GM21717 (cell line): ENCODE measurements at regions not wholly inside any gene's neighbourhood (a gene's known extent, or its start where the extent isn't known, plus 50 kb on each side); places are given as distances from the start of the nearest gene placed in this dataset.

Experiments used
- ATAC-seq: cut with Tn5 transposase; IDR thresholded peaks from one replicate; pipeline ENCODE4 v1.9.1; 2021; ENCODE audit warnings: mild to moderate bottlenecking, moderate library complexity; ENCODE audit not compliant: unreplicated experiment

- ATAC-seq: no peak
These were observed 73.0 kb downstream of the SERPINA3 start for GRCh38 chr14:94685166-94685581.

- ATAC-seq: no peak
These were observed 70.5 kb downstream of the SERPINA3 start for GRCh38 chr14:94682736-94683135.

DNA sequence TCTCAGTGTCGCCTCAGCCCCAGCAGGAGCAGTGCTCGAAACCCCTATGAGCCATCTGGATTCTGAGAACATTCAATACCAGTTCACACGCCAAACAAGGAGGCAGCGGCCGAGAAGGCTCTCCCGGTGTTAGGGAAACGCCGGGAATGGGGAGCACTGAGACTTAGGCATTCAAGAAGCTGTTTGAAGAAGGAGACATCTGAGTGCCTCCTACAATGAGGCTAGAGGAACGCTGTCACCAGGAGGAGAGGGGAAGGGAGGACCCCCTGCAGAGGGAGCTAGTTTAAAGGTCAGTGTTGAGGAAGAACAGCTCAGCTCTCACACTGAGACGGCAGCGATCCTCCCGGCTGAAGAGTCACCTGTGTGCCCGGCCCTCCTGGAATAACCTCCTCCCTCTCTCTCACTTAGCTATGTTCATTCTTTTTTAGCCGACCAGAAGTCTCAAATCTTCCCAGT is 69.9 kb downstream of the SERPINA3 start:
- no peak for ATAC-seq

DNA sequence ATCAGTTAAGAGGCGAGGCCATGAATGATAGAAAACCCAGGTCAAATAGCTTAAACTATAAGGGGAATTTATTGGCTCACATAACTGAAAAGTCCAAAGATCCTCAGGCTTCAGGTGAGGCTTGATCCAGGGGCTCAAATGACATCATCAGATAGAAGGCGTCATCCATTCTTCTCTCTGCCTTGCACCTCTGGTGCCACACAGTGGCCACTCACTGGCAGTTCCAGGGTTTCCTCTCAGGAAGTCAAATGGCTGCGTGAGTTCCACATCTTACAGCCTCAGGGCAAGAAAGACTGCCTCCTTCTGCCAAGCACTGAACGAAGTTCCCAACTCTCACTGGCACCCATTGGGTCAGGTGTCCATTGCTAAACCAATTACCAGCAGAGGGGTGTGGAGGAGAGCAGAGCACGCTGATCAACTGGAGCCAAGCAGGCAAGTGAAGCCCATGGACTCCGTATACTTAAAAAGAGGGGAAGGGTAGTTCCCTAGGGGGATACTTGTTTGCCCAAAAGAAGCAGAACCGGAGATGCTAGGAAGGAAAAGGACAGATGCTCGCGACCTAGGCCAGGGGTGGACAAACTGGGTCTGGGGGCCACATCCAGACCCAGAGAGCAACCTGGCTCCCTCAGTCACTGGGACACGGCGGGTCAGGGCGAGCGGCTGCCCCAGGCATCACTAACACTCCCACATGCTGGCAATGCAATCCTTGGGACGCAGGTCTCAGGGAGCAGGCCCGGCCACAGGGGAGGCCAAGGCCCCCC is 69.3 kb downstream of the SERPINA3 start:
- no peak for ATAC-seq

DNA sequence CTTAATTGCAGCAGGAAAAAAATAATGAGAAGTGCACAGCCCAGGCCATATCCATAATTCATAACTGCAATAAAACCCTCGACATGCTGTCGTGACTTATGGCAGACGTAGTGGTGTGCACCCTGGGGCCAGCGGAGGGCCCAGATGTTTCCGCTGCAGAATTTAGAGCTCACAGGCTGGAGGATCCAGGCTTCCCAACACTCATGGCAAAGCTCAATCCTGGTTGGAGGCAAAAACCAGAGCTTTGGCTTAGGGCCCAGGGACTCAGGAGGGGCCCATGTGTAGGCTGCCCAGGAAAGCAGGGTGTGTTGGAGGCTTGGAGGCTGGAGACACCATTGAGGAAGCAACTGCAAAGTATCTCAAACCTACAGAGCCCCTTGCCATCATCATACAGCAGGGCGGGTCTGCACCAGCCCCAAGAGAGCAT is 68.7 kb downstream of the SERPINA3 start:
- ATAC-seq: no peak

DNA sequence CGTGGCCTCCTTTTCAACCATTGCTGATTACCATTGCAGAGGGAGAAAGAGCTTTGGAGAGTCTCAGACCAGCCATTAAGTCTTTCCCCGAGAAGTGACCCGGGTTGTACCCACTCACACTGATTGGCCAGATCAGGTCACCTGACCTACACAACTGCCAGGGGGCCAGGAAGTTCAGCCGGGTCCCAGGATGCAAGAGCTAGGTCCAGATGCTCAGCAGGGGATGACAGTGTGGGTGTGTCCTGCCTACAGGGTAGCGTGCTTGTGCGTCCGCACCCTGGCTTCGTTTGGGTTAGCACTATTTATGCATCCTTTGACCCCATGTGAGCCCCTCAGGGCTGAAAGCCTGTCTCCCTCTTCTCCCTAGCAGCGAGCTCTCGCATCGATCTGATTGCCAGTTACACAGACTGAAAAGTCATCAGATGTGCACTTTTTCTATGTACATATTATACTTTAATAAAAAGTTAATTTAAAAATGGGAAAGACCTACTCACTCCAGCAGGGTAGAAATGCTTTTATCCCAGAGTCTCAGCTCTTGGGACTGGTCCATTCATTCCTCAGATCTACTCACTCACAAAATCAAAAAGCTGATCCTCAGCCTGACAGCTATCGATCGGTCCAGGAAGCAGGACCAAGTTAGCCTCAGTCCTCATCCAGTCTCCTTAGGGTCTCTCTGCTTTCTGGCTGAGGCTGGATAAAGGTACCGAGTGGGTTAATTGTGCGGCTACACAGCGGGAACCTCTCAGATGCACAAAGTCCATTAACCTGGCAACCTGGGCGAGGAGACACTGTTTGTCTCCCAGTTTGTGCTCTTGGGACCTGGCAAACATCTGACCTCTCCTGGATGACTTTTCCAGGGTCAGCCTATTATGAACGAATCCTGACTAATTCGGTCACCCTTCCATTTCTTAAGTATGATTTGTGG is 68.0 kb downstream of the SERPINA3 start:
- no peak for ATAC-seq

DNA sequence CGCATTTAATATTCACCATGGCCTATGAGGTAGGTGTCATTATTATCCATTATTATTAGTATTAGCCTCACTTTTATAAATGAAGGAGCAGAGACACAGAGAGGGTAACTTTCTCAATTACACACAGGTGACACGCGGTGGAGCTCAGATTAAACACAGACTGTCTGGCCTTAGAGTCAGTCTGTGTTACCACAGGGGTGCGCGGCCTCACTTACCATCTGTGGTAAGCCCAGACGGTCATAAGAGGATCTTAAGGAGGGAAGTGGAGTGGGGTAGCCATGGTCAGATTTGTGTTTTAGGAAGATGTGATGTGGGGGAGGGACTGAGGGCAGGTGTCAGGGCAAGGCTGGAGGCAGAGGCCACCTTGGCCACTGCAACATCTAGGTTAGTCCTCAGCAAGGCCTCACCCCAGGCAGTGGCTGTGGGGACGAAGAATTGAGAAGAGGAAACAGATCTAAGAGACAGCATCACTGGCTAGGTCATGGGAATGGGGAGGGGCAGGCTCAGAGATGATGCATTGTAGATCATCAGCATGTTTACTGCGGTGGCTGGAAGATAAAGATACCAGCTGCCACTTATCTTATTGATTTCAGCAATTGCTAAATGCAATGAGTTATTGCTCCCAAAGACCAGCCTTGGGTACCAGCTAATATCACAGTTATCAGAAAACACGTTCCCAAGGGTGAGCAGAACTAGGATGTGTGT is 67.1 kb downstream of the SERPINA3 start:
- no peak for ATAC-seq

- ATAC-seq: no peak
These were observed 65.6 kb downstream of the SERPINA3 start for GRCh38 chr14:94677747-94678146.

- ATAC-seq: no peak
These were observed 65.0 kb downstream of the SERPINA3 start for GRCh38 chr14:94677213-94677612.

GRCh38 chr14:94676495-94677185 is 64.4 kb downstream of the SERPINA3 start:
- no peak for ATAC-seq

GRCh38 chr14:94675036-94675435 is 62.8 kb downstream of the SERPINA3 start:
- ATAC-seq: no peak

DNA sequence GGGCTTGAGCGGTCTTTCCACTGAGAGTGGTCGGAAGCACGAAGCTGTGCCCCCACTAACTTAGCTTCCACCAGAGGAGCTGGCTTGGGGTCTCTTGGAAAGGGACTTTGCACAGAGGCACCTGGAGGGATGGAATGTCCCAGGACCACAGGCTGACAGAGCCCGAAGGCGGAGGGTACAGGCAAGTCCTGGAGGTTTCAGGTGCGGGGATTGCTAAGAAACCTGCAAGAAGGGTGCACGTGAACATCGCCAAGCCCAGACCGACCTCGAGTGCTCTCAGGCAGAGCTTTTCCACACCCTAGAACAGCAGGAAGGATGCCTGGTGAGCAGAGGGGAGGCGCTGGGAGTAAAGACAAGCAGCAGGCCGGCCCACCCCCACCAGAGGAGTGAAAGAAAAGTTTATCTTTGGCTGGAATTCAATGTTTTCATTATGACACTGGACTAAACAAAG is 61.6 kb downstream of the SERPINA3 start:
- ATAC-seq: no peak
